ENCODE measurements at regions not wholly inside any gene's neighbourhood (a gene's known extent, or its start where the extent isn't known, plus 50 kb on each side); places are given as distances from the start of the nearest gene placed in this dataset.

- Histone ChIP-seq H3K36me3 (no peaks in the 10 kb centered on the region), H3K9me3 (no peaks in the 10 kb centered on the region), H3K27ac (no peak overlapping the region), H3K27me3 (no peaks in the 10 kb centered on the region), H3K4me3 (no peak overlapping the region), H3K4me1 (no peaks in the 10 kb centered on the region)
- TF ChIP-seq, protein P1, sequence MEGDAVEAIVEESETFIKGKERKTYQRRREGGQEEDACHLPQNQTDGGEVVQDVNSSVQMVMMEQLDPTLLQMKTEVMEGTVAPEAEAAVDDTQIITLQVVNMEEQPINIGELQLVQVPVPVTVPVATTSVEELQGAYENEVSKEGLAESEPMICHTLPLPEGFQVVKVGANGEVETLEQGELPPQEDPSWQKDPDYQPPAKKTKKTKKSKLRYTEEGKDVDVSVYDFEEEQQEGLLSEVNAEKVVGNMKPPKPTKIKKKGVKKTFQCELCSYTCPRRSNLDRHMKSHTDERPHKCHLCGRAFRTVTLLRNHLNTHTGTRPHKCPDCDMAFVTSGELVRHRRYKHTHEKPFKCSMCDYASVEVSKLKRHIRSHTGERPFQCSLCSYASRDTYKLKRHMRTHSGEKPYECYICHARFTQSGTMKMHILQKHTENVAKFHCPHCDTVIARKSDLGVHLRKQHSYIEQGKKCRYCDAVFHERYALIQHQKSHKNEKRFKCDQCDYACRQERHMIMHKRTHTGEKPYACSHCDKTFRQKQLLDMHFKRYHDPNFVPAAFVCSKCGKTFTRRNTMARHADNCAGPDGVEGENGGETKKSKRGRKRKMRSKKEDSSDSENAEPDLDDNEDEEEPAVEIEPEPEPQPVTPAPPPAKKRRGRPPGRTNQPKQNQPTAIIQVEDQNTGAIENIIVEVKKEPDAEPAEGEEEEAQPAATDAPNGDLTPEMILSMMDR (IDR thresholded peaks at IDR 0.05): no peak
- no peak for TF ChIP-seq POLR2A (IDR thresholded peaks at IDR 0.05)
- DNase-seq (no peak), ATAC-seq (no peak)
- intact Hi-C loops (cut with DNase I): no loop called here
- 83% methylated on average over 2 of the region's 2 CpGs for WGBS (ENCODE audit: insufficient coverage, low coverage, low lambda C conversion rate, missing lambda C conversion rate)
Measured at GRCh38 chr5:166746506-166746905, 1544.9 kb upstream of the WWC1 start.

- H3K27ac ChIP-seq: no peak overlapping the region
- H3K27me3 ChIP-seq: no peaks in the 10 kb centered on the region
- H3K9me3 ChIP-seq: no peaks in the 10 kb centered on the region
- no peaks in the 10 kb centered on the region for H3K36me3 ChIP-seq
- H3K4me3 ChIP-seq: no peak overlapping the region
- ATAC-seq: no peak
- no peak for TF ChIP-seq POLR2A (IDR thresholded peaks at IDR 0.05)
- H3K4me1 ChIP-seq: no peaks in the 10 kb centered on the region
- intact Hi-C loops (cut with DNase I): no loop called here
- DNase-seq: no peak
Measured at GRCh38 chr5:166750376-166750775, 1541.1 kb upstream of the WWC1 start.

DNA sequence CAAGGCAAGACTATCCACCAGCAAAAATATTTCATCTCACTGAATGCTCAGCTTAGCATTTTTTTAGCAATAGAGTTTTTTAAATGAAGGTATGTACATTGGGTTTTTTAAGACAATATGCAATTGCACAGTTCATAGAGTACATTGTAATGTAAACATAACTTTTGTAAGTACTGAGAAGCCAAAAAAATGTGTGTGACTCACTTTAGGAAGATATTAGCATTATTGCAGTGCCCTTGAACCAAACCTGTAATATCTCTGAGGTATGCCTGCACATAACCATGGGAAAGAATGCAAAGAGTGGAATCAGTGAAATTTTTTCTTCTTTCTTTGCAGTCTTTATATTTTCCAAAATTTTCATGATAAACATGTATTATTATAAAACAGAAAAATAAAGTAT lies 1533.3 kb upstream of the WWC1 start:
- no peak overlapping the region for H3K4me3 ChIP-seq
- no peaks in the 10 kb centered on the region for H3K9me3 ChIP-seq
- DNase-seq (no peak), ATAC-seq (no peak)
- TF ChIP-seq, protein P1 (IDR thresholded peaks at IDR 0.05): no peak
- TF ChIP-seq POLR2A (IDR thresholded peaks at IDR 0.05): no peak
- H3K4me1 ChIP-seq: no peaks in the 10 kb centered on the region
- intact Hi-C loops (cut with DNase I): no loop called here
- no peaks in the 10 kb centered on the region for H3K27me3 ChIP-seq
- H3K36me3 ChIP-seq: no peaks in the 10 kb centered on the region
- H3K27ac ChIP-seq: no peak overlapping the region

DNA sequence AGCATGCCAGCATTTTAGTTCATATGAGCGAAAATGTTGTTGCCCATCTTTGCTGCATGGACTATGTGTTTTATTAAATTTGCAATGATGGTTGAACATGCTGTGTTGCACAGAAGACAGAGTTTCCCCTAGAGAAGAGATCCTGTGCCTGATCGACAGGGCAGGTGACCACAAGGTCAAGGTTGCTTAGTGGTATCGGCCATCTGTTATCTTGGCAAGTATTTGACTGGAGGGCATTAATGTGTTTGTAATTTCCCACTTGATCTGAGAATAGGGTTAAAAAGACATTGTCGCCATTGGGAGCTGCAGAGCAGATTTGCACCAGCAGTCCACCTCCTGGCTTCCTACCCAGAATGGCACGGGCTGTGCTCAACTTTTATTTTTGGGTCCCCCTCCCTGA lies 1523.6 kb upstream of the WWC1 start:
- no peak for DNase-seq
- no peak for ATAC-seq
- WGBS (ENCODE audit: insufficient coverage, low coverage, low lambda C conversion rate, missing lambda C conversion rate): 68% methylated on average over 5 of the region's 5 CpGs
- no peaks in the 10 kb centered on the region for H3K36me3 ChIP-seq
- no peaks in the 10 kb centered on the region for H3K27me3 ChIP-seq
- TF ChIP-seq, protein P1 (IDR thresholded peaks at IDR 0.05): no peak
- TF ChIP-seq POLR2A (IDR thresholded peaks at IDR 0.05): no peak
- H3K9me3 ChIP-seq: no peaks in the 10 kb centered on the region
- H3K27ac ChIP-seq: no peak overlapping the region
- no peak overlapping the region for H3K4me3 ChIP-seq
- intact Hi-C loops (cut with DNase I): no loop called here
- no peaks in the 10 kb centered on the region for H3K4me1 ChIP-seq

- no peak for DNase-seq
- no peaks in the 10 kb centered on the region for H3K27me3 ChIP-seq
- no peaks in the 10 kb centered on the region for H3K9me3 ChIP-seq
- H3K36me3 ChIP-seq: no peaks in the 10 kb centered on the region
- TF ChIP-seq POLR2A (IDR thresholded peaks at IDR 0.05): no peak
- TF ChIP-seq, protein P1 (IDR thresholded peaks at IDR 0.05): no peak
- no peak for ATAC-seq
- H3K4me3 ChIP-seq: no peak overlapping the region
- H3K27ac ChIP-seq: no peak overlapping the region
- WGBS (ENCODE audit: insufficient coverage, low coverage, low lambda C conversion rate, missing lambda C conversion rate): 32% methylated on average over 2 of the region's 2 CpGs
- H3K4me1 ChIP-seq: no peaks in the 10 kb centered on the region
- intact Hi-C loops (cut with DNase I): no loop called here
Measured at GRCh38 chr5:166768536-166768935, 1522.9 kb upstream of the WWC1 start.
